ENCODE measurements at regions not wholly inside any gene's neighbourhood (a gene's known extent, or its start where the extent isn't known, plus 50 kb on each side); places are given as distances from the start of the nearest gene placed in this dataset.

DNA sequence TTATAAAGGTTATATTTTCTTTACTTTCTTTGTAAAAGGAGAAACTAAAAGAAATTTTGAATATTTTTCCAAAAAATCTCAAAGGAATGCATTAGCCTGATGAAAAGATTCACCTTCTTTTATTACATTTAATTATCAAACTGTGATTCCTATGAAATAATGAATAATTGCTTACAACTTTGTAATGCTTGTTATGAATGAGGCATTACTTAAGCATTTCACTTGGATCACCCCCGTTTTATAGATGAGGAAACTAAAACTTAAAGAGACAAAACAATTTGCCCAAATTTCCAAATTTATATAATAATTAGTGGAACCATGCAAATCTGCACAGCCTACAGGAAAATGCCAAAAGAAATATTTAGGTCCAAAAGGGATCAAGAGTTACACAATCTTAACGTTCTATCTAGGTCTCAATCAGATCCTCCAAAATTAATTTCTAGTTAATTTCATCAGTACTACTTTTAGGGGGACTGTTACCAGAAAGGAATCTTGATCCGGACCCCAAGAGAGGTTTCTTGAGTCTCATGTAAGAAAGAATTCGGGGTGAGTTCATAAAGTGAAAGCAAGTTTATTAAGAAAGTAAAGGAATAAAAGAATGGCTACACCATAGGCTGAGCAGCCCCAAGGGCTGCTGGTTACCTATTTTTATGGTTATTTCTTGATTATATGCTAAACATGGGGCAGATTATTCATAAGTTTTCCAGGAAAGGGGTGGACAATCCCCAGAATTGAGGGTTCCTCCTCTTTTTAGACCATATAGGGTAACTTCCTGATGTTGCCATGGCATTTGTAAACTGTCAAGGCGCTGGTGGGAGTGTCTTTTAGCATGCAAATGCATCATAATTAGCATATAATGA lies 288.0 kb downstream of the ADGB start:
- DNase-seq (ENCODE audit: low read depth) = no peak

DNA sequence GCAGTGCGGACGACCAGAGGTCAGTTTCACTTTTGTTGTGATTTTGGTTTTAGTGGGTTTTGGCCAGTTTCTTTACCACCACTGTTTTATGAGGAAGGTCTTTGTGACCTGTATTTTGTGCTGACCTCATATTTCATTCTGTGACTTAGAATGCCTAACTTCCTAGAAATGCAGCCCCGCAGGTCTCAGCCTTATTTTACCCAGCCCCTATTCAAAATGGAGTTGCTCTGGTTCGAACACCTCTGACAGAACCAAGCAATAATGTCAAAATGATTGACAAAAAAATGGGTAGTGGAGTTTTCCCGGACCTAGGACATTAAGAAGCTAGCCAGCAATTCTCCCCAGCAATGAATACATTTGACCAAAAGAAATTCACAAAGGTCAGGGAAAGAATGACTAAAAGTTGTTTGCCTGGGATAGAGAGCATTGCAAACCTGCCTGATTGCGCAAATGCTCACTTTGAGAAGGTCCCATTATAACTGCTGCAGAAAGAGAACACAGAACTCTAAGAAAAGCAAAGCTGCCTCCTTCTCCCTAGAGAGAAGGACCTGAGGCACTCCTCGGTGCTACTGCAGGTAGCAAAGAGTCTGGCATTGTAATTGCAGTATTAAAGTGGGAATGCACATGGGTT lies 288.8 kb downstream of the ADGB start:
- no peak for DNase-seq (ENCODE audit: low read depth)

DNA sequence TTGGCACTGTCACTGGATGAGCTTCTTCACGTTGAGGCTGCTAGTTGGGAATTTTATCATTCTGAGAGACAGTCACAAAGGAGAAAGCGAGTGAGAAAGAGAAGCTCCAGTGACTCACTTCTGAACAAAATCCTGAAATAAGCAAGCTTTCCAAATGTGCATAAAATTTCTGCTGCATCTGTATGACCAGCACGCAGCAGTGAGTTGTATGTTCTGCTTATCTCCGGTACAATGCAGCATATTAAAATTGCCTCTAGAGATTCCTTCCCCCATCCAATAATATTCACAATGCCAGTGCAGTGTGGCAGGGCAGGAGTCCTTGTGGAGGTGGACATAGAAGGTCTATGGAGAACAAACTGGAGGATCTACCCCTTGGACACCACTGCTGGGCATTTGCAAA lies 290.5 kb downstream of the ADGB start:
- DNase-seq (ENCODE audit: low read depth) = no peak

DNA sequence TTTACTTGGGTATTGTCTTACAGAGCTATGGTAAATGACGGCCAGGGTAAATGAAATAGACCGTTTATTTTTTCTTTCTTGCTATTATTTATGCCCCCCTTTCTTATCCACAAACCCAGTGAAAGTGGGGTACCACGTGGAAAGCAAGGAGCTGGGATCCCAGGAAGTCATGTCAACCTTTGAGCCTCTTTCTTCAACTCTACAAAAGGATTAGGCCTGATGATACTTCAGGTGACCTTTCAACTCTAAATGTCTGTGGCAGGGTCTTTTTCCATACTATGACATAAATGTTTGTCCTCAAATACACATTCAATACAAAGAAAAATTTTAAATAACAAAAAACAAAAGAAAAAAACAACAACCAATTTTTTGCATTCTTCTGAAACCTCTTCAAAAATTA lies 291.4 kb downstream of the ADGB start:
- no peak for DNase-seq (ENCODE audit: low read depth)

DNA sequence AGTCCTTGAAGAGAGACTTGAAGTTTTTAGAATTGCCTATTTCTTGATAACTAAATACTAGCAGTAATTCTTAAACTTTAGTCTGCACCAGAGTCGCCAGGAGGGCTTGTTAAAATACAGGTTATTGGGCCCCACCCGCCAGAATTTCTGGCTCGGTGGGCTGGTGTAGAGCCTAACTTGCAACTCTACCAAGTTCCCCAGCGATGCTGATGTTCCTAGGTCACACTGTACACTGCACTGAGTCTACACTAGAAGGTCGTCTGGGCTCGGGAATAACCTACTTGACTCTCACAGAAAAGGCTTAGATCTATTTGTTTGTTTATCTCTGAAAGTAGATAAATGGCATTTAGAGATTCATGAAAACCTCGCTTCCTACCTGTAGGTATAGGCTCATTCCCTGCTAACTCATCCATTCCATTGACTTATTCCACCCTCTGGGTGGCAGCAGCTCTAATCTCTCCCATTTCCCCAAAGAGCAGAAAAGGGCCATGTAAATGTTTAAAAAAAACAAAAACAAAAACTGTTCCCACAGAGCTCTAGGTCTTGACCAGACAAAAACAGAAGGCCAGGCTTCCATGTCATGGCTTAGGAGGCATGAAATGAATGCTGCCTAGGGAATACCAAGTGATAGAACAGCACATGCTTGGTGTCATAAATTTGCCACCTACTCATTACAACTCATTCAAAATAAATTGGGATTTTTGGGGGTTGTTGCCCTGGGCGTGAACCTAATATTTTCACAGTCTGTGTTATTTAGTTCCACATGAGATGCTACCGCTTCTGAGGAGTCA lies 292.1 kb downstream of the ADGB start:
- no peak for DNase-seq (ENCODE audit: low read depth)

DNA sequence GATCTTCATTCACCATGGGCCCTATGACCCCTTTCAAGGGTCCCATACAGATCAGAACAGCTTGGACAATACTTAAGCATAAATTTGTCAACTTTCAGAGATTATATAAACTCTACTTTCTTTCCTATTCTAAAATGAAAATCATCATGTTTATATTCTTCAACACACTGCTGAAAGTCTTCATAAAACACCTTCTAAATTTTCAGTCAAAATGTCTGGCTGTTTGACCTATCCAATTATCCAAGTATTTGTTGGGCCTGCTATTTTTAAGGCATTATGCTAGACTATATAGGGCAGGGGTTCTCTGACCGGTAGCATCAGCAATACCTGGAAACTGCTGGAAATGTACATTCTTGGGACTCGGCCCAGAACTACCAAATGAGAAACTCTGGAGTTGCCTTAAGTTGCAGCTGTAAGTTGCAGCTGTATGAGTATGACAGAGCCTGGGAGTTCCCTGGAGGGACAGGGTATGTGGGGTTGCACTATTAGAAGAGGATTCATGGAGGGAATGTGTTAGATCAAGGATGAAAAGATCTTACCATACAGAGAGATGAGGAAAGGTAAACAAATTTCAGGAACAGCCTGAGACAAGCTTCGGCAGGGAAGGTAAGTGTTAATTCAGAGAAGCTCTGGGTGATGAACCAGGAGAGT lies 293.0 kb downstream of the ADGB start:
- DNase-seq (ENCODE audit: low read depth) = no peak

DNA sequence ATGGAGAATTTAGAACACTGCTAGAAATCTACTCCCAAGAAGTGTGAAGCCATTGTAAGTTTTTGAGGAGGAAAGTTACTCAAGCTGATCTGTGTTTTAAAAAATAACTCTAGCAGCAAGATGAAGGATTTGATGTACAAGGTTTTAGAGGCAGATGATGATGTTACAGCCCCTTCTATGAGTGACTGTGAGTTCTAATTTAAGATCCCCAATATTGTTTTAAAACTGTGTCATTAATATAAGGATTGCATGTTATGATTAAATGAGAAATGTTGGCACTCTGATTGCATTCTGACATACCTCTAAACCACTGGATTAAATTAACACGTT lies 293.5 kb downstream of the ADGB start:
- DNase-seq (ENCODE audit: low read depth) = no peak

DNA sequence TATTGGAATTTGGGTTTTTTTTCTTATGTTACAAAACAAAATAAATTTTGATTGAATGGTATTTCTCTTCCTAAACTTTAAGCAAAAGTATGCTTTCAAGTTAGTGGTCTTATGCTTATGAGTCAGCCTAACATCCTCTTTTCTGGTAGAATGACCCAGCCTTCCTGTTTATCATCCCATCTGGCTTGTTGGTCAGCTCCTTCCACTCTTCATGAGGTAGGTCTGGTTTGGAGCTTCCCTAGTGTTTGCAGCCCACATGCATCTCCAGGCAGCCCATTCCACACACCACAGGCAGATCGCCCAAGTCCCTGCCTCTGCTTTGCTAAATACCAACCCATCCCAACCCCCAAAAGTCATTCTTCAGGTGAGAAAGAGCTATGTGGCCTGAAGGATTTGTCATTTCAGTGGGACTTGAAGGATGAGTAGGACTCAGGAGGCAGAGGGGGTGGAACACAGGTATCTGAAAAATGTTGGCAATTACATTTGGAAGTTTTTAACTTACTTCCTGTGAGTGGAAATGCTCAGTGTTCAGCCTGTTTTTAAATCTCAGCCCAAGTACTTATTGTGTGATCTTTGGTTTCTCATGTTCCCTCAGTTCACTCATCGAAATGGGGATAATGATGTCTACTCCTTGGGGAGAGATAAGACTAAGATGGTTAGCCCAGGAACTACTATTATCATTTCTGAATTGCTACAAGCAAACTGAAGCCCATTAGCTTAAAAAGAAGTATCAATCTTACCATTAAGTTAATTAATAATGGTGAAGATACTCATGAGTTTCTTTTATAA lies 294.0 kb downstream of the ADGB start:
- DNase-seq (ENCODE audit: low read depth) = no peak

DNA sequence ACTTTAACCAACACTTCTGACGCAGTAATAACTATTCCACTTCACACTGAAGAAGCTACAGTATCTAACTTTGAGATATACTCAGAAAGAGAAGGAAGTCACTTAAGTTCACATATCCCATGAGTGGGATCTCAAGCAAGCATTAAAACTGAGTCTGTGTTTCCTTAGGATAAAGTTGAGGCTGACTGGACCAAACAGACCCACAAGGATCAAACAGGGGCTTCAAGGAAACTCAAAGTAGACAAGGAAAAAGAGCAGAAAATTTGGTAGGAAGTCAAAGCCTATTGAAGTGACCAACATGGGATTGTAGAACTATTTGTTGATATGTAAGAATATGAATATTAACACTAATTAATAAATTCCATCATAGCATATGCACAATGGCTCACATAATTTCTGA lies 294.9 kb downstream of the ADGB start:
- DNase-seq (ENCODE audit: low read depth) = no peak

DNA sequence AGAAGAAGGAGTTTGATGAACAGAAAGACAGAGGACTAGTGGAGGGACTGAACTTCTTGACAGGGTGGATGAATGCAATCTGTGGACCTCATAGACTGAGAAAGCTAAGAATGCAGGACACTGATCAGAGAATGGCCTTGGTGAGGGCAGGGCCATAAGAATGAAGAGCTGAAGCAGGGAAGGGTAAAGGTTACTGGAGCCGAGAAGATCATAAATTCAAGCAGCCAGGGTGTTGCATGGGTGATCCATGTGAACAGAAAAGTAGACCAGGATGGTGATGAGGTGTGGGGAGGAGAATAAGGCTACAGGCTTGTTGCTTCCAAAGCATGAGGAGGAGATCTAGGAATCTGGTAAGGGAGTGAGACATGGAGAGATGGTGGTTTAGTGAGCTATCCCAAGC lies 295.9 kb downstream of the ADGB start:
- DNase-seq (ENCODE audit: low read depth) = no peak

DNA sequence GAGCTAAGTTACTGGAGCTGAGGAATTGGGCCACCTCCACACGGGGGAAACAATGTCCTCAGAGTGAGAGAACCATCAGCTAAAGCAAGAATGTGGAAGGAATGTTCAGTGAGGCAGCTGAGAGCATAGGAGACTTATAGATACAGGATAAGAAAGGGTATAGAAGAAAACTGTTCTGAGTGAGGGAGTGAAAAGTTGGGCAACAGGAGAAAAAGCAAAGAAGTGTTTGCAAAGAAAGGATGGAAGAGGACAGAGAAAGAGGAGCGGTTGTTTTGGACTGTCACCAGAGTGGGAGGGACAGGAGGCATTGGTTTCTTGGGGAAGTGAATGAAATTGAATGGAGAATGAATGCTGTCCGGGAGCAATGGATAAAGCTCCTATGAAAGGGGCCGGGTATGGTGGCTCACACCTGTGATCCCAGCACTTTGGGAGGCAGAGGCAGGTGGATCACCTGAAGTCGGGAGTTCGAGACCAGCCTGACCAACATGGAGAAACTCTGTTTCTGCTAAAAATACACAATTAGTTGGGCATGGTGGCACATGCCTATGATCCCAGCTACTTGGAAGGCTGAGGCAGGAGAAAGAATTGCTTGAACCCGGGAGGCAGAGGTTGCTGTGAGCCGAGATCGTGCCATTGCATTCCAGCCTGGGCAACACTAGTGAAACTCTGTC lies 296.5 kb downstream of the ADGB start:
- DNase-seq (ENCODE audit: low read depth) = no peak

DNA sequence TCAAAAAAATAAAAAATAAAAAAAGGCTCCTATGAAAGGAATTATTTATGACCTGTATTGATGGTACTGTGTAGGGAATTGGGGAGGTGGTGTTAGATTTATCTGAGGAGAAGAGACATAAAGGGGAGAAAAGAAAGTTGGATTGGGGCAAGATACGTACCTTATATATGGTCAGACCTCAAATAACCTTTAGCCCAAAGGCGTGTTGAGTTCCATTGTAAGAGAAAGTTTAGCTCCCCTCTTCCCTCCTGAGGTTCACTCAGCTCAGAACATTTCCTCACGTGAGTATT lies 296.9 kb downstream of the ADGB start:
- no peak for DNase-seq (ENCODE audit: low read depth)

DNA sequence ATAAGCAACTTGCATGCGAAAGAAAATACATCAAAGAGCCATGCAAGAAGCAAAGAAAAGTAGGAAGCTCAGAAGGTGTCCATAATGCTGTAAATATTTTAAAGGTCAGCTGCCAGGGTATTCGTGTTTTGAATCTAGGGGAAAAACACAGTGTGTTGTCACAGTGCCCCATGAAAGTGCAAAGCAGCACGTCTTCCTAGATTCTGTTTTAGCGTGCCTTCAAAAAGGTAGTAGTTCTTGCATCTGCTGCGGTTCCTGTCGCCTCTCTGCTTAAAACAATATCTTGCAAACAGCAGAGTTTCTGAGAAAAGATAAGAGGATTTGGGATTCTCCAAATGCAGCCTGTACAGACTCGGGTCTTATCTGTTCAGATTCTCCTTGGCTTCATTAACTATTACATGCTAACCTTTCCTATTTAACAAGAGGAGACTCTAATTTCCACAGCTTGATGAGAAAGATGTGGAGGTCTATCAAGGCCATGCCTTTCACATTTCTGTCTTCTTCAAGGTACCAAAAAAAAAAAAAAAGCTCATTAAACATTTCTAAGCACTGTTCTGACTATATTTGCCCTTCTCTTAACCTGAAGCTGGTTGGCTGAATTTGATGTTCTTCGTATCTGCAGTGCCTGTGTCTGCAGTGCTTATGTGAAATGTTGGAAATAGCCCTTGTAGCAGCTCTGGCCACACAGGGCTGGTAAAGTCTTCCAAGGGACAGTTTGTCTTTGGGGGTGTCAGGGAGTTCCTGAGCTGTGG lies 297.5 kb downstream of the ADGB start:
- DNase-seq (ENCODE audit: low read depth) = no peak

DNA sequence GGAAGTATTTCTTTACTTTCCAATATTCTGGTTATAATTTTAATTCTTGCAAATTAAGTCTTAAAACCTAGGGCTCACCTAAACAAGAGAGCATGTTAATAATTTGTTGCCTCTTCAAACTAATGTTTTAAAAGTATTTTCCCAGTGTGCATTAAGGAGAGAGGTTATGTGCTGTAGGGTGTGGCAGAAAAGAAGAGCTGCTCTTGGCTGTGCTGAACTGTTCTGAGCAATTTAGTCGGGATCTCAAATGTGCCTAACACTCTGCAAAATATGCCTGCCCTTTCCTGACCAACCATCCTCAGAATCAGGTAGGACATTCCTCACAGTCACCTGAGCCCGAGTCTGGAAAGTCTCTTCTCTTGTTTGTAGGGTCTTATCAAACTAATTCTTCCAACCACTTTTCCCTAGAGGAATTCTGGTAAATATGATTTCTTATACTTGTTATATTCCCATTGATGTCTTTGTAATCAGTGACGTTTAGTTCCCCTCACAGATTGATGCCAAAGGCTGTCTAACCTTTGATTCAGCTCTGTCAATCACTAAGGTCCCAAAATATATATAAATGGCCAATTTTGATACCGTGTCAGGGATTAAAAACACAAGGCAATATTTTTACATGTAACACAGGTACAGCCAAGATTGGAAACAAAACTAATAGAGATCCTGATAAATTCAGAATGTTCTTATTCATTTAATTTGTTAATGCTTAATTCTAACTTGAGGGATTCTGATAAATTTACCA lies 298.4 kb downstream of the ADGB start:
- no peak for DNase-seq (ENCODE audit: low read depth)

DNA sequence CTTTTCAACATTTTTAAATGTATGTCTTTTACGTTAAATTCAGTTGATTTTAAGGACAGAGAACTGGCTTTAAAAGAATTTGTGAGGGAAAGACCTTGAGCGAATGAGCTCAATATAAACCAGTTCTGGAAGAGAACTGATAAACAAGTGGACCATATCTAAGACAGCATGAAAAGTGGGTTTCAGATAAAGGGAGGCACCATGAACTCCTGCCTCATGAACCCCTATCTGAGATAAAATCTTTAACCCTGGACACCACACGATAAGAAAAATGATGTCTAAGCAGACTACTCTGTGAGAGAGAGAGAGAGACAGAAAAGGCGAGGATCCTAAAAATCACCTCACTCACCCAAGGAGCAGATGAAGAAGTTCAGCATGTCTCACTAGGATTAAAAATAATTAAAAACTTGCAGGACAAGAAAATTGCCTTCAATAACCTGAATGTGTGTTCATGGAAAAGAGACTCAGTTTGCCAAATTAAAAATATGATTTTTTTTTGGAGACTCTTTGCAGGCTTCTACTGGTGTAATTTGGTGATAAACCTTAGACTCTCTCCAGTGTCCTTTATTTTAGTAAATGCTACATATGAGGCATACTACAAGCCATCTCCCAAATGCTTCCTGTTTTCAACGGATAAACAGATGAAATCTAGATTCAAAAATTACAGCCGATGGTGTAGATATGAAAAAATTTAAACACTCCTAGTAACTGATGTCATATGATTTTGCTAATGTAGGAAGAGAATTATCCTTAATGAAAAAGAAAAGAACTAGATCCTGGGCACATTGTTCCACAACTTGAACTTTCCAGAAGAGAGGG lies 299.5 kb downstream of the ADGB start:
- no peak for DNase-seq (ENCODE audit: low read depth)

DNA sequence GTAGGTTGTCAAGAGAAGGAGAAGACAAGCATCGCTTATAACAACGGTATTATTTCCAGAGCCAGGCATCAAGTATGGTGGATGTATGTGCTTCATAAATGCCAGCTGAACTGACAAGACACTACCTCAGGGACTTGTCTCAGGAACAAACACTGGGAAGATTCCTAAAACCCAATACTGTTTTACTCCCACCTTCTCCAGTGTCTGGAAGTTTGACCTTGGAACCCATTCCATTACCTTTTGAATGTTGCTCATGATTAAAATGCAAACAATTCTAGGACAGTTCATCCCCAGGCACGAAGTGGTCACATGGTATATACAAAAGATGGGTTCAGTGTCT lies 300.1 kb downstream of the ADGB start:
- DNase-seq (ENCODE audit: low read depth) = no peak

DNA sequence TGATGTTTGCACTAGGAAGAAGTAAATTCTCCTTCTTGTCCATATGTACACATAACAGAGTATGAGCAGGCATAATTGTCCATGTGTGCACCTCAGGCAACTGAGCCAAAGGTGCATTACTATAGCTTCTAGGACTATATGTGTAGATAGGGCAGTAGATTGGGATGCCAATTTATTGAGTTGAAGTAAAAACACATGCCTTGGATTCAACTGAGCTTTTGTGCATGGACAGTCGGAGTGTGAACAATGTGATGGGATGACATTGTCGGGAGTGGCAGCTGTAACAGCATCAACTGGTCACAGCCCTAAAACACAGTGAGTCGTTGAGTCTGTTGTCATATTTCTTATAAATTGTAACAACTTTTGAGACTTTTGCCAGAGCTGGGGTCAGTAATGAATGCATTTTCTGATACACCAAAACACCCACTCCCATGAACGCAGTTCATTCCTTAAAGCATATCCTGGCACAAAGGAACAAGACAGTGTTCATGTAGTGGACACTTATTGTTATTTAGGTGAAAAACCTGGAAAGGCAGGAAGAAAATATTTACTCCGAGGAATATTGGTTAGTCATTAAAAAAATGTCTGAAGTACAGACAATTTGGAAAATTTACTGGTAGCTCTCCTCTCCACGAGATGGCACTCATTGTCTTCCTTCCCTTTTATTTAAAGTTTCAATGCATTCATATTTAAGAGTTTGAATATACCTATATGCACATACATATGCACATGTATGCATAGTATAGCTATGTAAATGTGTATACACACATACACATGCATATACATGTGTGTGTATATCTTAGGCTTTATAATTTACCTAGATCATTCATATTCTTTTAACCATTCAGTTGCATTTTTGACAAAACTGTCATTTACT lies 302.0 kb upstream of the STXBP5 start:
- no peak for DNase-seq (ENCODE audit: low read depth)

DNA sequence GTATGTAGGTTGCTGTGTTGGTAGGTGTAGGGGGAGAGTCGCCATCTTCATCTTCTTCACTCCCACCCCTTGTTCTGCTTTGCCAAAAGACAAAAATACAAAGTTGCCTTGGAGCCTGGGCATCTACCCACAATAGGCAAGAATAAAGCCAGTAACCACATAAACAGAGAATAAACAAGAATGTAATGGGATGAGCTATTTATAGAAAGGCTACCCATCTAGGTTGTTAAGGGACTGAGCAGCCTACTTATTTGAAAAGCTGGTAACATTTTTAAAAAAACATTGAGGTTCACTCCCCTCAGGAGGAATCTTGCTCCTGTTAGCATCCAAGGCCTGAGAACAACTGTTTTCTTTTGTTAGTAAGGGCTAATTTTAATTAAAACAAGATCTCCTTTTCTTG lies 301.4 kb upstream of the STXBP5 start:
- DNase-seq (ENCODE audit: low read depth) = no peak

Data from fibroblast of the conjunctiva (primary cell).